ENCODE measurements at regions not wholly inside any gene's neighbourhood (a gene's known extent, or its start where the extent isn't known, plus 50 kb on each side); places are given as distances from the start of the nearest gene placed in this dataset.

- no peak for TF ChIP-seq POLR2AphosphoS5 (IDR thresholded peaks at IDR 0.05)
- no peak for TF ChIP-seq POLR2A (IDR thresholded peaks at IDR 0.05)
- TF ChIP-seq, protein P1, sequence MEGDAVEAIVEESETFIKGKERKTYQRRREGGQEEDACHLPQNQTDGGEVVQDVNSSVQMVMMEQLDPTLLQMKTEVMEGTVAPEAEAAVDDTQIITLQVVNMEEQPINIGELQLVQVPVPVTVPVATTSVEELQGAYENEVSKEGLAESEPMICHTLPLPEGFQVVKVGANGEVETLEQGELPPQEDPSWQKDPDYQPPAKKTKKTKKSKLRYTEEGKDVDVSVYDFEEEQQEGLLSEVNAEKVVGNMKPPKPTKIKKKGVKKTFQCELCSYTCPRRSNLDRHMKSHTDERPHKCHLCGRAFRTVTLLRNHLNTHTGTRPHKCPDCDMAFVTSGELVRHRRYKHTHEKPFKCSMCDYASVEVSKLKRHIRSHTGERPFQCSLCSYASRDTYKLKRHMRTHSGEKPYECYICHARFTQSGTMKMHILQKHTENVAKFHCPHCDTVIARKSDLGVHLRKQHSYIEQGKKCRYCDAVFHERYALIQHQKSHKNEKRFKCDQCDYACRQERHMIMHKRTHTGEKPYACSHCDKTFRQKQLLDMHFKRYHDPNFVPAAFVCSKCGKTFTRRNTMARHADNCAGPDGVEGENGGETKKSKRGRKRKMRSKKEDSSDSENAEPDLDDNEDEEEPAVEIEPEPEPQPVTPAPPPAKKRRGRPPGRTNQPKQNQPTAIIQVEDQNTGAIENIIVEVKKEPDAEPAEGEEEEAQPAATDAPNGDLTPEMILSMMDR (IDR thresholded peaks at IDR 0.05 in 8 of 11, conservative IDR thresholded peaks at IDR 0.05 in 3 of 11): no peak
- H3K36me3 ChIP-seq: no peaks in the 10 kb centered on the region
- no peaks in the 10 kb centered on the region for H3K27me3 ChIP-seq (replicated peaks in 1 of 7)
- DNase-seq: no peak
- H3K4me1 ChIP-seq: no peaks in the 10 kb centered on the region
- intact Hi-C loops (cut with DNase I; ENCODE audit: low total_unique reads): no loop called here
- WGBS, 5 donors: 70 to 84% (median 79%) methylated on average over 2 of the region's 2 CpGs
- H3K9me3 ChIP-seq: no peaks in the 10 kb centered on the region
- no peak overlapping the region for H3K4me3 ChIP-seq
- no peak overlapping the region for H3K27ac ChIP-seq
Measured at GRCh38 chrX:95884186-95884585, 800.5 kb upstream of the DIAPH2 start.

GRCh38 chrX:95885074-95885473, 799.6 kb upstream of the DIAPH2 start:
- no peaks in the 10 kb centered on the region for H3K4me1 ChIP-seq
- H3K9me3 ChIP-seq: no peaks in the 10 kb centered on the region
- WGBS, 5 donors: 49 to 75% (median 63%) methylated on average over 3 of the region's 3 CpGs
- no peak overlapping the region for H3K4me3 ChIP-seq
- H3K27ac ChIP-seq: no peak overlapping the region
- no peak for DNase-seq
- H3K27me3 ChIP-seq (replicated peaks in 1 of 7): no peaks in the 10 kb centered on the region
- TF ChIP-seq POLR2AphosphoS5 (IDR thresholded peaks at IDR 0.05) (no peak), POLR2A (IDR thresholded peaks at IDR 0.05) (no peak)
- TF ChIP-seq, protein P1 (IDR thresholded peaks at IDR 0.05 in 8 of 11, conservative IDR thresholded peaks at IDR 0.05 in 3 of 11): no peak
- no peaks in the 10 kb centered on the region for H3K36me3 ChIP-seq
- intact Hi-C loops (cut with DNase I; ENCODE audit: low total_unique reads): no loop called here

DNA sequence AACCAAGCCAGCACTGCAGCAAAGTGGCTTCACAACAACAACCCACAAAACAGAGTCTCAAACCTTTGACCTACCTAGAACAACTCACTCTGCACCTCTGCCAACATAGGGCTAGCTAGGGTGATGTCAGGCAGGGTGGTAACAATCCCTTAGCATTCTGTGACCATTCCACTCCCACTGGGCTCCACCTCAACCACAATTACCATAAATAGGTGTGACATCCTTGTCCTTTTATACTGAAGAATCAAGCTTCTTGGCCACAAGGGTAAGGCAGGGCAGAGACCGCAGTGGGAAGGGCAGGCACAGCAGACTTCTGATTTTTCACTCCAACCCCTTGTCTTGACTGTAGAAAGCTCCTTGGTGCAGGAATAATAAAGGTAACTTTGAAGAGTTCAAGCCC, 795.4 kb upstream of the DIAPH2 start:
- DNase-seq: no peak
- no peak overlapping the region for H3K27ac ChIP-seq
- no peaks in the 10 kb centered on the region for H3K4me1 ChIP-seq
- H3K9me3 ChIP-seq: no peaks in the 10 kb centered on the region
- H3K27me3 ChIP-seq (replicated peaks in 1 of 7): no peaks in the 10 kb centered on the region
- WGBS, 5 donors: 89 to 94% (median 90%) methylated on average over 1 of the region's 1 CpG; no CpG with 5 or more reads in 1 of the 5 donors
- H3K4me3 ChIP-seq: no peak overlapping the region
- H3K36me3 ChIP-seq: no peaks in the 10 kb centered on the region
- intact Hi-C loops (cut with DNase I; ENCODE audit: low total_unique reads): no loop called here
- TF ChIP-seq, protein P1 (IDR thresholded peaks at IDR 0.05 in 8 of 11, conservative IDR thresholded peaks at IDR 0.05 in 3 of 11): no peak
- TF ChIP-seq POLR2AphosphoS5 (IDR thresholded peaks at IDR 0.05) (no peak), POLR2A (IDR thresholded peaks at IDR 0.05) (no peak)

DNA sequence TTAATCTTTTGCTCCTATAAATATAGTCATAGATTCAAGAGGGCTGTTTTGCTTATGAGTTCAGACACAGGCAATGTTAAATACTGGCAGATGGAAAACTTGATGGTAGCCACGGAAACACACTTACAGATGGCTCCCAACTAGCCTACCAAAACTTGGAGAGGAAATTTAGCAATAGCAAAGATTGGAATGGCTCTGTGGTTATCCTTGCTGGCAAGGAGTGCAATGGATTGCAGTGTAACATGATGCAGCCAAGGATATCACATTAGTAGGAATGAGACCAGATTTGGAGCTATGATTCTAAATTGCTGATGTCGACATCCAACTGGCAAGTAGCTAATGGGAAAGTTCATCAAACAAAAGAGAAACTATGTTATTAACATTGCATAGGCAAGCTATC, 791.0 kb upstream of the DIAPH2 start:
- Histone ChIP-seq H3K27me3 (replicated peaks in 1 of 7) (no peaks in the 10 kb centered on the region), H3K9me3 (no peaks in the 10 kb centered on the region), H3K27ac (no peak overlapping the region), H3K36me3 (no peaks in the 10 kb centered on the region), H3K4me3 (no peak overlapping the region), H3K4me1 (no peaks in the 10 kb centered on the region)
- no peak for DNase-seq
- intact Hi-C loops (cut with DNase I; ENCODE audit: low total_unique reads): no loop called here
- no peak for TF ChIP-seq POLR2AphosphoS5 (IDR thresholded peaks at IDR 0.05)
- TF ChIP-seq, protein P1 (IDR thresholded peaks at IDR 0.05 in 8 of 11, conservative IDR thresholded peaks at IDR 0.05 in 3 of 11): no peak
- TF ChIP-seq POLR2A (IDR thresholded peaks at IDR 0.05): no peak
- 39 to 76% (median 44%) methylated on average over 2 of the region's 2 CpGs for WGBS, 5 donors

Measured in spleen (tissue), 11 donors.